Activated CD4-positive, CD25-positive, alpha-beta regulatory T cell treated with anti-CD3 and anti-CD28 coated beads, Interleukin-2, amount 50 U/mL, for 16 hours (primary cell): ENCODE measurements at regions not wholly inside any gene's neighbourhood (a gene's known extent, or its start where the extent isn't known, plus 50 kb on each side); places are given as distances from the start of the nearest gene placed in this dataset.

Experiments used
- DNase-seq: peaks from one replicate; pipeline ENCODE4 v3.0.0-alpha.2; 2020; ENCODE audit warnings: low read depth, low spot score

- DNase-seq: no peak
Measured at GRCh38 chr6:9620263-9620662, 794.6 kb downstream of the TFAP2A start.

GRCh38 chr6:9614778-9615177, 800.1 kb downstream of the TFAP2A start:
- DNase-seq: no peak

DNA sequence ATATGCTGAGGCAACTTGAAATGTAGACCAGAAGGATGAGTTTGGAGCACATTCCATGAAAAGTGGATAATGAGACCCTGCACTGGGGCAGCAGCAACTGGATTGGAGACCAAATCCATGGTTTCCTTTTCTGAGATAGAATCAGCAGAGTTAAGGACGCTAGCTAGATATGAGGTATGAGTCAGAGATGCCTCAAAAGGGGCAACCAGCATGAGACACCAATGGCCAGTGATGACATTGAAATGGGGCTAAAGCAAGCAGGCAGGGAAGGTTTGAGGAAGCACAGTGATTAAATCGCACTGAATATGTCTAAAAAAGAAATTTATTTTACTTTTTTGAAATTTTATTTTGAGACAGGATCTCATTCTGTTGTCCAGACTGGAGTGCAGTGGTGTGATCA, 802.4 kb downstream of the TFAP2A start:
- DNase-seq: no peak

DNA sequence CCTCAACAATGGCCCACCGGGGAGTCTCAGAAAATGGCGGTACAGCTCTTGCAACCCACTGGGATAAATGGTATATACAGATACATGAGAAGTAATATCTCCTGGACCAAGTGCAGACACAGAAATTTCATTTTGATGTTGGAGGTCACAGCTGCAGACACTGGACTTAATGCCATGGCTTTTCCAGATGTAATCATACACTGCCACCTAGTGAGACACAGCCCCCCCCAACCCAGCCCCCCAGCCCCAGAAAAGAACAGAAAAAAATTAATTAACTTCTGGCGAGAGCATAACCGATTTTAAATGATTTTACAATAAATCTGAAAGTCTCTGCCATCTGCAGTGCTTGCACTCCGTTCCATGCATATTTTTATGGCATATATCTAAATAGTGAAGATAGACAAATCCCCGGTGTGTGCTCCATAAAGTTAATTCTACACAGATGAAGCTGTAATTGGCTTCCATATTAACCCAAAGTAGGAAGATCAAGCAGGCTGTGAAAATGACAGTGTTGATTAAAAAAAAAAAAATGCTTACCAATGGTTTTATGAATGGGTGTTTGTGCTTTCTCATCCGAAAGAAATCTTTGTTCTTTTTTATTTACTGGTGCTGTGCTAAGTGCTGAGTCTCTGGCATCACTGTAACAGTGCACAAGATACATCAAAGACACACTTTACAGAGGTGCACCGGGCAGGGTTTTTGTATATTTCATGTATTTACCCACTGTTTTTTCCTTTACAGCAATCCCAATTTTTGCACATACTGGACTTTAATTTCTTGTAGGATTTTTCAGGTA, 804.1 kb downstream of the TFAP2A start:
- DNase-seq: no peak

DNA sequence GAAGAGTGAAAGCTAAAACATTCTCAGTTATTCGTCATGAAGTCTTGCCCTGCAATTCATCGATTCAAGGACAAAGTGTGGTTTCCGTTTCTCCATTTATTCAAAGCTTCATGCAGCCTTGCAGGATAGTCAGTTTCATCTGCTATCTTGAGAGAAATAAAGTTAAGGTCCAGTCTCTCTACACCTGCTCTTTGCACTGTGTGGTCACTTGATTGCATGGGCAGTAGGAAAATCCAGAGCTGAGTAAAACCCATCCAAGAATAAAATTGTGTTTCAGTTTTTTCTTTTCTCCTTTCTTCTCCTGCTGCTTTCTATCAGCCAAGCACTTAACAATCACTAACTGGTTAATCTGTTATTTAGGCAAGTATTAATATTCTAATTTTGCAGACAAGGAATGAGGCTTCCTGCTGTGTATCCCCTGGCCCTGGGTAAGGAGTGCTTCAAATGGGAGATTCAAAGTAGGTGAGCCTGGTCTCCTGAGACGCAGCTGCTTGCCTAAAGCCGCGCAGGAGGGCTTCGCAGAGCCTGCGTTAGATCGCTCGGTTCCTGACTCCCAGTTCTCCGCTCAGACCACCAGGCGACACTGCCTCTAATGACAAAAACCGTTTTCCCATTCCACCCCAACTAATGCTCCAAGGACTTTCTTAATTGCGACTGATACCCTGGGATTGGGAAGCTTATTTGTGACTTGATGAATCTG, 808.3 kb downstream of the TFAP2A start:
- no peak for DNase-seq

GRCh38 chr6:9594746-9595145, 820.1 kb downstream of the TFAP2A start:
- DNase-seq: no peak

GRCh38 chr6:9593554-9593953, 821.3 kb downstream of the TFAP2A start:
- DNase-seq: no peak

DNA sequence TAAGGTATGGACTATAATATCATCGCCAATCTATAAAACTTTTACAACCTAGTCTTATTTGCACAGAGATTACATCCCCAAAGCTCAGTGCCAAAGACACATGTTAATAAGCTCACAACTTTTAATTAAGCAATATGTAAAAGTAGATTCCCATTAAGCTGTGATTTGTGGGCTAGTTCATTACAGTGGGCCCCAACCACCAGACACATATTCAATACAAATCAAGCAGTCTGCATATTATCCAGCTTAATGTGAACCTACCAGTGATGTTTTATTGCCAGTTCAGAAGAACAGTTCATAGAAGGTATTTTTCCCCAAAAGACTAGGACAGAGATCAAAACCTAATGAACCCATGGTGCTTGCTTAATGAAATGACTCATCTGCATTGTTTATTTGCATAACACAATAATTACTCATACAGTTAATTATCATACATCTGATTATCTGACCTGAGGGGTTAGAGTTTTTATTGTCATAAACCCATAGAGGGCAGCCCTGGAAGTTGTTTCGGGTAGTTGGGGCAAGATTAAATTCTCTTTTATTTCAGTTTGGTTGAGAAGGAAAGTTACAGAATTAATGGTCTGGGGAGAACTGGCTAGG, 831.0 kb downstream of the TFAP2A start:
- no peak for DNase-seq

DNA sequence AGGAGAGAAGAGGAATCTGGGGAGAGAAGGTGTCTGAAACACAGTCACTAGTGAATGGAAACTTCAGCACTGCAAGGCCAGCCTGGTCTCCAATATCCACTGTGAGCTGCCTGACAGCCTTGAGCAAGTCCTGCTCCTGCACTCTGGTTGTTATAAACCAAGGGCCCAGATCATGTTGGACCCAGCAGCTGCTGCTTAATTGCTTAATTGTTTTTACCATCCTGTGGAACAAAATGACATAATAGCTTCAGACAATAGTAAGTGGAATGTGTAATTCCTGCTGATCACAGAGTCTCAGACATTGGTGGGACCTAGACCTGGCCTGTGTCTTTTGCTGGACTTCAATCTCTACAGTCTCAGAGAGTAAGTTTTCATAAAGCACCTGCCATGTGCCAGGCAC, 833.7 kb downstream of the TFAP2A start:
- DNase-seq: no peak

GRCh38 chr6:9576521-9576920, 838.4 kb downstream of the TFAP2A start:
- no peak for DNase-seq

DNA sequence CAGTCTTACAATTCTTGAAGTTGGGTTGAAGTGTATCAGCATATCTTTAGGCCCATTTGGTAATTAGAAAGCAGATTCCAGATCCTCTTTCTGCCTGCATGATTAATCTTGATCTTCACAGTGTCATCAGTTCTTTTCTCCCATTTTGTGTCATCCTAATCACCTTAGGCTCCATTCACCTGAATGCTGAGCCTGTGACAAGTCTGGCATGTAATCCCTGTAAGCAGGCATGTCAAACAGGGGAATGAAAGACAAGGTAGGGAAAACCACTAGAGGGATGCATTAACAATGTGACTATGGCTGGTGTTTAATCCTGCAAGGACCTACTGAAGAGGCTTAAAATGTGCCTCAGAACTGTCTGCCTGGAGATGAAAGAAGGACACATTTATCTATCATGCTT, 848.8 kb downstream of the TFAP2A start:
- DNase-seq: no peak

GRCh38 chr6:9564021-9564420, 850.9 kb downstream of the TFAP2A start:
- DNase-seq: no peak

DNA sequence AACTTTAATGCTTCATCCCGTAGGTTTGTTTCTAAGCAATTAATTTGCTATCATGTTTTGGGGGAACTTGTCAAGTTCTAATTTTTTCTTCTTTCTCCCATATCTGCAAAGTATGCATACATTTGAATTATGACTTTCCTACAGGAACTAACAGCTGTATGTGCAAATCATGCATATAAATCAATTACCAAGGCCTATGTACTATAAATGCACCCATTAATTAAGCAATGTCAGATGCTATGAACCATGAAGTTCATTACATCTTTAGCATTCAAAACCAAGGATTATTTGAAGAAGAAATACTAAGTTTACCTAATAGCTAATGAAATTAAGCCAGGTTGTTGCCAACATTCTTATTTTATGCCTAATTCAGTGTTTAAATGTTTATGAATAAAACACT, 851.3 kb downstream of the TFAP2A start:
- DNase-seq: no peak

DNA sequence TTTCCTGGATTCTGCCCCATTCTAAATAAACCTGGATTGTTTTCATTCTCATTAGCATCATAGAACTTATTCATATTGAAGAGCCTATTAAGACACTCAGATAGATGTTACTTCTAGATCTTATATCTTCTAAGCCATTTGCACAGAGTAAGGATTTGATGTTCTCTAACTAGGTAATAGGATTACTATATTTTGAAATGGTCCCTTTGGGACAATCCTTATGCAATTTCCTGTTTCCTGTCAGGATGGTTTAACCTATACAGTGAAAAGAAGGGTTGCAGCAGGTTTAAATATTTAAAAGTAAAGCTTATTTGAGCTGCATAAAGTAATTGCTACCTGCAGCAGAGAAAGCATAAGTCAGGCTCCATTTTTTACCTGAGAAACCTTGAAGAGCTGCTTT, 860.1 kb downstream of the TFAP2A start:
- DNase-seq: no peak

GRCh38 chr6:9554323-9554722, 860.6 kb downstream of the TFAP2A start:
- no peak for DNase-seq

- DNase-seq: no peak
Measured at GRCh38 chr6:9553002-9553401, 861.9 kb downstream of the TFAP2A start.

DNA sequence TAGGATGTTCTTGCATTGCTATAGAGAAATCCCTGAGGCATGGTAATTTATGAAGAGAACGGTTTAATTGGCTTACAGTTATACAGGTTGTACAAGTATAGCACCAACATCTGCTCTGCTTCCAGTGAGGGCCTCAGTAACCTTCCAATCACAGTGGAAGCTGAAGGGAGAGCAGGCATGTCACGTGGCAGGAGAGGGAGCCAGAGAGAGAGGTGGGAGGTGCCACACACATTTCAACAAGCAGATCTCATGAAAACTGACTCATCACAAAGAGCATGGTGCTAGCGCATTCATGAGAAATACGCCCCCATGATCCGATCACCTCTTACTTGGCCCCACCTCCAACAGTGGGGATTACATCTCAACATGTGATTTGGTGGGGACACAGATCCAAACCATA, 871.2 kb downstream of the TFAP2A start:
- no peak for DNase-seq

DNA sequence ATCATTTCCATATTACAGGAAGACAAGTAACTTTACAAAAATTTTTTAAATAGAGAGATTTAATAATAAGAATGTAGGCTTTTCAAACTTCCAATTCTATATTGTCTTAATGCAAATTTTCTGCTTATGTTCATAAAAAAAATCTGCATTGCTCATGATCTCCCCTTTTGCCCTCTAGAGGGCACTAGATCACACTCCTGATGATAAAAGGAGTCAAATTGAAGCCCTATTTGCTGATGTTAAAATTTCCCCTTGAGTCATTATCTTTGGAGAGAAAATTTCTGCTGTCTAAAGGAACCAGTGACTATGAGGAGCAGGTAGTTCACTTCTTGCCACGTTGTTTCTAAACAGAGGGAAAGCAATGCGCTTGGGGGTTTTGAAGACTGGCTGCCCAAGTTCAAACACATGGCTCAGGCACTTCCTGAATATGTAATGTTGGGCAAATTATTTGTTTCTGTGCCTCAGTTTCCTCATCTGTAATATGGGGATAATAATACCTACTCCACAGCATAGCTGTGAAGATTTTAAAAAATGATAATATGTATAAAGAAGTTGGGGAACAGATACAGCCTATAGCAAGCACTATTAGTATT, 874.2 kb downstream of the TFAP2A start:
- no peak for DNase-seq

DNA sequence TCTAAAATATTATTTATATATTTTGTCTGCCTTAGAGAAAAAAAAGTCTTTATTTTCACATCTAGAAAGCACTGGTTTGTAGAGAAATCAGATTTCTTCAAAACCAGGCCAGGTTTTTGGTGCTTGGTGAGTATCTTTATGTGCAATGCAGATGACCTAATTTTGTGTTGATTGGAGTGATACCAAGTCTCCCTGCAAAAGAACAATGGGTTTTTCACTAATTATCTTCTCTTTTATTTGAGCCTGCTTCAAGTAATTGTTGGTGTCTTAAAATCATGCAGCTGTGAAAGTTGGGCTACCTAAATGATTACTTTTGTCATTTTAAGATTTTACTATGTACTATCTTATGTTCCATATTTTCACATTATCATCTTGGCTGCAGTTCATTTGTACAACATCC, 874.7 kb downstream of the TFAP2A start:
- DNase-seq: no peak

DNA sequence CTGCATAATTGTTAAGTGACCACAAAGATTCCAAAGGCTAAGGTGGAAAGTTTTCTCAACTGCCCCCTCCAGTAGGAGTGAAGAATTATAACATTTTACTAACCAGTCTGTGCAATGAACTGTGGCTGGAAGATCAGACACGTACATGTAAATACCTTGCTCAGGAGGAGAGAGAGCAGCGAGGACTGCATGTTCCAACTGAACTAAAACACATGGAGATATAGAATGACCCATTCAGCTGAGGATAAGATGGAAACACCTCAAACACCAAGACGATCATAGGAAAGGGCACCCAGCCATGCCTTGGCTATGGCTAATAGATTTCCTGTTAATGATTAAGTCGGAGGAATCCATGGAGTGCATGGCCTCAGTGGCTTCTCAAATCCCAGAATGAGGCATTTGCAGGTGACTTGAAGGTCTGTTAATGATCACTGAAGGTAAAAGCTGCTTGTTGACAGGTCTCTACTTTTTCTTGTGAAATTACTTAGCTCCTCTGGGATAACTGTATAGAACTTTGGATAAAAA, 875.6 kb downstream of the TFAP2A start:
- no peak for DNase-seq

GRCh38 chr6:9537381-9537780, 877.5 kb downstream of the TFAP2A start:
- no peak for DNase-seq

GRCh38 chr6:9535106-9535505, 879.8 kb downstream of the TFAP2A start:
- DNase-seq: no peak
